HG03354 (cell line): ENCODE measurements at regions not wholly inside any gene's neighbourhood (a gene's known extent, or its start where the extent isn't known, plus 50 kb on each side); places are given as distances from the start of the nearest gene placed in this dataset.

Experiments
- ATAC-seq: cut with Tn5 transposase; IDR thresholded peaks from one replicate; pipeline ENCODE4 v1.9.1; 2021; ENCODE audit warnings: mild to moderate bottlenecking; ENCODE audit not compliant: unreplicated experiment, poor library complexity, severe bottlenecking

- ATAC-seq, result no peak
Observed at GRCh38 chr15:62691008-62691407, 351.5 kb upstream of the TPM1 start.

DNA sequence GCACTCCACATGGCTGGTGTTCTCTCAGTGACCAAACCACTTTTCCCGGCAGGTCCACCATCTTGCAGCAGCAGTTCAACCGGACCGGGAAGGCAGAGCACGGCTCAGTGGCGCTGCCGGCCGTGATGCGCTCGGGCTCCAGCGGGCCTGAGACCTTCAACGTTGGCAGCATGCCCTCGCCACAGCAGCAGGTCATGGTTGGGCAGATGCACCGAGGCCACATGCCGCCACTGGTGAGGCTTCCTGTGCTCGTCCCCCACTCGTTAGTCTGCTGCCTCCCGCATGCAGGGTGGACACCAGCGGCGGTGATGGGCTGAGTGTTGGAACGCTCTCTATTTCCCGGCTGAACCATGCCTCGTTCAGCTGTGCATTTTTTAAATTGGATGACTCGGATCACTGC, 344.9 kb upstream of the TPM1 start:
- no peak for ATAC-seq

GRCh38 chr15:62698646-62699045, 343.9 kb upstream of the TPM1 start:
- ATAC-seq, result no peak

GRCh38 chr15:62706317-62706716, 336.2 kb upstream of the TPM1 start:
- ATAC-seq, result no peak

GRCh38 chr15:62708470-62708869, 334.1 kb upstream of the TPM1 start:
- ATAC-seq, result no peak

GRCh38 chr15:62709261-62709660, 333.3 kb upstream of the TPM1 start:
- ATAC-seq, result no peak

- ATAC-seq, result no peak
Observed at GRCh38 chr15:62711691-62712454, 330.7 kb upstream of the TPM1 start.

- no peak for ATAC-seq
Observed at GRCh38 chr15:62712455-62712839, 330.1 kb upstream of the TPM1 start.

DNA sequence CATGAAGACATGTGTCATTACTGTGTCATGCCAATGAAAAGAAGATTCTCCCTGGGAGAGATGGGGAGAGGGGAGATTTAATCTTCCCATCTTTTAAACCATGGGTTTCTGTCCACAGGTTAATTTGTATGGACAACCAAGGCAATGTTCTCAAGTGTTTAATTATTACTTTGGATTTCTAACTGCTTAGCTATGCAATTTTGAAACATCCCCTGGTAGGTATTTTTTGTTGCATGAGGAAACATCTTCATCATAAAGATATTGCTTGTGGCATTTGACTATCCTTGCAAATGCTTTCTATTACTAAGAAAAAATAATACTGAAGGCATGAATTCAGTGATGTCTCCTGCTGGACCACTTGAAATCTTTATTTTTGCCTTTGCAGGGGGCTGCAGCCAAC, 326.6 kb upstream of the TPM1 start:
- no peak for ATAC-seq

DNA sequence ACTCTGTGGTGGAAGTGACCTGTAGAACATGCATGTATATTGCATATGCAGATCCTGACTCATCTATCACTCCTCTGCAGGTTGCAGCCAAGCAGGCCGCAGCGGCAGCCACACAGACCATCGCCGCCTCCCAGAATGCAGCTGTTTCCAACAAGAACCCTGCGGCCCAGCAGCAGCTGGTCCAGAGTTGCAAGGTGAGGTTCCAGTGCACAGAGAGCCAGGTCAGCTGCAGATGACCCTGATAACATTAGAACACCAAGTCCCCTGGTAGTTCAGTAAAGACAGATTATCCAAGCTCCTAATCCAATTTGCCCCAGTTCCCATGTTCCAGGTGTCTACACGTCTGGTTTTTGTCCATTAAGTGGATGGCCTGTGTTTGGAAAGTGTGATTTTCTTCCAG, 325.1 kb upstream of the TPM1 start:
- ATAC-seq, result no peak

DNA sequence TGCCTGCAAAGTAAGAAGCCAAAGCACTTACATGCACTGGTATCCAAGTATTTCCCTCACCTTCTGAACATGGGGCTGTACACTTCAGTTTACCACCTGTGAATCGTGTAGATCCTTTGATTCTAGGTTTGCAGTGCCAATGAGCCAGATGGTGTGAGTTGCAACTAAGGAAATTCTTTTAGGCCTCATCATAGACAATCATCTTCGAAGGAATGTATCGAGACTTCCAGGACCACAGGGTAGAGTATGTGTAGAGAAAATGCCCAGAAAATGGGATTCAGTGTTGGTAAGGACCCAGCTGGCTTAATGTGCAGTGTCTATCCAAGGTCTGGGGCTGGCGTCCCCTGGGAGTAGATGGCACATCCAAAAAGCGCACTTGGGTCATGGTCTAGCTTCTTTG, 323.2 kb upstream of the TPM1 start:
- no peak for ATAC-seq

DNA sequence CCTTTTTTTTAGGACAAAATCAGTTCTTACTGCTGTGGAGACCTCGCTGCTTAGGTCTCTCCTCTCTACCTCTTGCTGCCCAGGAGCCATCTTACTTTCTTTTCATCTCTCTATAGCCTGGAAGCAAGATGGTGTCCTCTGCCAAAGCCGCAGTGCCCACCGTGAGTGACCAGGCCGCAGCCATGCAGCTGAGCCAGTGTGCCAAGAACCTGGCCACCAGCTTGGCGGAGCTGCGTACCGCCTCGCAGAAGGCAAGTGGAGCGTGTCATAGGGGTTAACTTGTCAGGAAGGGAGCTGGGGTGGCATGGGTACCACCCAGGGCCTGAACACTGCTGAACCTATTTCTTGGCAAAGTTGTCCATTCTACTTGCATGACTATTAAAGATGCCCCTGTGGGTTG, 320.3 kb upstream of the TPM1 start:
- no peak for ATAC-seq

- no peak for ATAC-seq
Observed at GRCh38 chr15:62726461-62726860, 316.1 kb upstream of the TPM1 start.

DNA sequence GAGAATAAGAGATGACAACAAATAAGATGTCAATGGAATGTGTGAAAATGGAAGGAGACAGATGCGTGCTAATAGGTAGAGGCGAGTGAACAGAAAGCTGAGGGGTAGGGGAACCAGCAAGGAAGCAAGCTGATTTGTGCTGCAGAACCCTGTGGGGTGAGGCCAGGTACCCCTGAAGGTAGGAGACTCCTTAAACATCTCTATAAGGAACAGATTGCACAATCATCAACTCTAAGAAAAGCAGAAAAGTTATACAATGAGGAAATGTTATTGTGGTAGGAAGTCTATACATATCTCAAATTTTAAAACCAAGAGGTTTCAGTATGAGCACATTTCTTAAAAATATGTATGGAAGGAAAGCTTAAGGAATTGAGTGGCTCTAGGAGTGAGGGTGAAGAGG, 315.0 kb upstream of the TPM1 start:
- ATAC-seq, result no peak

GRCh38 chr15:62730825-62731224, 311.7 kb upstream of the TPM1 start:
- ATAC-seq, result no peak

GRCh38 chr15:62732078-62732477, 310.5 kb upstream of the TPM1 start:
- no peak for ATAC-seq

DNA sequence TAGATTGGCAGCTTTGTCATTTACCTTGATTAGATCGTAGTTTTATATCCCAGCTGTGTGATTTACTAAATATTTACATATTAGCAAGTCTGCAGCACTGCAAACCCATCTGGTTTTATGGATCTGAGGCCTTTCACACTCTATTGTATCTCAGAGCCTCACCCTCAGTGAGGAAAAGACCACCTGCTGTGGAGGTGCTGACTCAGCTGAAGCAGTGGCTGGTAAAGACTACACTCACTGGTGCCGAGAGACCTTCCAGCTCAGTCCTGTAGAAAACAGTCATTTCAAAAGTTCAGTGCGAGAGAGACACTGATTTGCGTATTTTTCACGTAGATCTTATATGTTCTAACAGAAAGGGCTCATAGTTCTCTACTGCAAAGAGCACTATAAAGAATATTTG, 307.8 kb upstream of the TPM1 start:
- no peak for ATAC-seq

GRCh38 chr15:62736756-62737155, 305.8 kb upstream of the TPM1 start:
- ATAC-seq, result no peak

DNA sequence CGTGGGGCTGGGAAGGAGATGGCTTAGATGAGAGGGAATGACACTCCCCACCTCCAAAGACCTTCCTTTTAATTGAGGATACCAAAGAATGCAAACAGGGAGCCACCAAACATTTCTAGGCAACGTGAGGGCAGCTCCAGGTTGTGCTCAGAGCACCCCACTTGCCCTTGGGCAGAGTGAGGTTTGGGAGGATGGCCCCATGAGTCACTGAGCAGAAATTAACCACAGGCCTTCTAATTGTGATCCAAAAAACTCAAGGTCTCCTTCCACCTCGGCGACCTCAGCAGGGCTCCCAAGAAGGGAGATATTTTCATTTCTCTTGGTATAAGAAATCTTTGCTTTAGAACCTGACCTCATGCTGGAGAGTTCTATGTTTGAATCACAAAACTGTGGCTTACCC, 305.0 kb upstream of the TPM1 start:
- no peak for ATAC-seq

- ATAC-seq, result no peak
Observed at GRCh38 chr15:62739082-62739481, 303.5 kb upstream of the TPM1 start.

DNA sequence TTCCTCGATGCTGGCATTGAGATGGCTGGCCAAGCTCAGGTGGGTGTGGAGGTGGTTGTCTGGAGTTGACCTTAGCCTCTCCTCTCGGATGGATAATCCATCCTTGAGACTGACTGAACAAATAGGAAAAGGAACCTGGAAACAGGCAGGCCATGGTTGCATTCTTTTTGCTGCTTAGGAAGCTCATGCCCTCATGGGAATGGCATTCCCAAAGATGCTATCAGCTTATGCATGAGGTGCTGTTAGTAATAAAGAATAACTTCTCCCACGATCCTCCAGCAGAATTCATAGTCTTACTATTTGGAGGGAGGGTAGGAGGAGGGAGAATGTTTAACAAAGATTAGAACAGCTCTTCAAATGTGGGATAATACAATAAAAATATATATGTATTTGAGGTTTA, 303.0 kb upstream of the TPM1 start:
- ATAC-seq, result no peak
